ENCODE measurements at regions not wholly inside any gene's neighbourhood (a gene's known extent, or its start where the extent isn't known, plus 50 kb on each side); places are given as distances from the start of the nearest gene placed in this dataset.

DNA sequence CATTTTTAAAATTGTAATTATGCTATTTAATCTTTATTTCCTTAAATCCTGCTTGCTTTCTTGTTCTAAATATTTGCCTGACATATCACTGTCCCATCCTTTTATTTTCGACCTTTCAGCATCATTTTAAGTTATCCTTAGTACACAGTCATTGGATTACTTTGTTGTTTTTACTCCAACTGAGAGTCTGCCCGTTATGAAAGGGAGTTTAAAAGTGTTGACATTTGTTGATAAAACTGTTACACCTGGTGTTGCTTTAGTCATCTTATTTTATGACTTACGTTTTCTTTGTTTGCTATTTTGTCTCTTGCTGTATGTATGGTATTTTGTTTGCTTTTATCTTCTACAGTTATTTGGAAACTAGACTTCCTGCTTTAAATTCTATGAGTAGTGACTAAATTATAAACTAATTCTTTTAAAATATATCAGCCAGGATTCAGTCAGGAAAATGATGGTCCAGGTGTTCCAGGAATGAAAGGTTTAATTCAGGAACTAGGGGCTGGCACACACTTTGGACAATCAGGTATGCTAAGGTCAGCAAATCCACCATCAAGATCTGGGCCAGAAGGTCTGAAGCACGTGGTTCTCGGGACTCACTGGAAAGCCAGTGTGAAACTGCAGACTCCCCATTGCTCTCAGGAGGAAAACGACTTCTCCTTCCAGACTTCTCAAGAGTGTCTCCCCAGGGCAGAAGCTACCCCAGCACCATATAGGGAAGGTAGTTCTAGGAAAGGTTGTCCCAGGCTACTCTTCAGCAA lies 86.0 kb downstream of the RASSF10 start:
- TF ChIP-seq, protein P1, sequence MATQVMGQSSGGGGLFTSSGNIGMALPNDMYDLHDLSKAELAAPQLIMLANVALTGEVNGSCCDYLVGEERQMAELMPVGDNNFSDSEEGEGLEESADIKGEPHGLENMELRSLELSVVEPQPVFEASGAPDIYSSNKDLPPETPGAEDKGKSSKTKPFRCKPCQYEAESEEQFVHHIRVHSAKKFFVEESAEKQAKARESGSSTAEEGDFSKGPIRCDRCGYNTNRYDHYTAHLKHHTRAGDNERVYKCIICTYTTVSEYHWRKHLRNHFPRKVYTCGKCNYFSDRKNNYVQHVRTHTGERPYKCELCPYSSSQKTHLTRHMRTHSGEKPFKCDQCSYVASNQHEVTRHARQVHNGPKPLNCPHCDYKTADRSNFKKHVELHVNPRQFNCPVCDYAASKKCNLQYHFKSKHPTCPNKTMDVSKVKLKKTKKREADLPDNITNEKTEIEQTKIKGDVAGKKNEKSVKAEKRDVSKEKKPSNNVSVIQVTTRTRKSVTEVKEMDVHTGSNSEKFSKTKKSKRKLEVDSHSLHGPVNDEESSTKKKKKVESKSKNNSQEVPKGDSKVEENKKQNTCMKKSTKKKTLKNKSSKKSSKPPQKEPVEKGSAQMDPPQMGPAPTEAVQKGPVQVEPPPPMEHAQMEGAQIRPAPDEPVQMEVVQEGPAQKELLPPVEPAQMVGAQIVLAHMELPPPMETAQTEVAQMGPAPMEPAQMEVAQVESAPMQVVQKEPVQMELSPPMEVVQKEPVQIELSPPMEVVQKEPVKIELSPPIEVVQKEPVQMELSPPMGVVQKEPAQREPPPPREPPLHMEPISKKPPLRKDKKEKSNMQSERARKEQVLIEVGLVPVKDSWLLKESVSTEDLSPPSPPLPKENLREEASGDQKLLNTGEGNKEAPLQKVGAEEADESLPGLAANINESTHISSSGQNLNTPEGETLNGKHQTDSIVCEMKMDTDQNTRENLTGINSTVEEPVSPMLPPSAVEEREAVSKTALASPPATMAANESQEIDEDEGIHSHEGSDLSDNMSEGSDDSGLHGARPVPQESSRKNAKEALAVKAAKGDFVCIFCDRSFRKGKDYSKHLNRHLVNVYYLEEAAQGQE (IDR thresholded peaks at IDR 0.05; ENCODE audit: borderline replicate concordance in 1 of 2, low read depth in 1 of 2, low read length in 2 of 2): no peak
- TF ChIP-seq CTCF (CRISPR knock-in tag; IDR thresholded peaks at IDR 0.05): no peak
- TF ChIP-seq POLR2AphosphoS5 (IDR thresholded peaks at IDR 0.05; ENCODE audit: low read depth, low read length): no peak
- no peak for TF ChIP-seq FOXK1 (CRISPR knock-in tag; IDR thresholded peaks at IDR 0.05; ENCODE audit: borderline replicate concordance, low read depth)
- no peak for TF ChIP-seq ZNF24 (IDR thresholded peaks at IDR 0.05)
- no peak for TF ChIP-seq GZF1 (CRISPR knock-in tag; IDR thresholded peaks at IDR 0.05)
- TF ChIP-seq HNRNPH1 (optimal IDR thresholded peaks at IDR 0.05; ENCODE audit: low read depth, low read length): no peak

All from HepG2 (cell line).